ENCODE measurements at regions not wholly inside any gene's neighbourhood (a gene's known extent, or its start where the extent isn't known, plus 50 kb on each side); places are given as distances from the start of the nearest gene placed in this dataset.
"Not testable (repeated sequence)": the region's sequence is repeated elsewhere in the genome, so short reads cannot be mapped to it uniquely, and the experiment has no call there.

- no peak for DNase-seq
Observed at GRCh38 chr3:174547801-174548435, 311.2 kb upstream of the NAALADL2 start.

GRCh38 chr3:174548841-174549623 lies 310.1 kb upstream of the NAALADL2 start:
- no peak for DNase-seq

- no peak for DNase-seq
Observed at GRCh38 chr3:174581558-174581957, 277.6 kb upstream of the NAALADL2 start.

GRCh38 chr3:174583396-174583795 lies 275.7 kb upstream of the NAALADL2 start:
- DNase-seq, result no peak

GRCh38 chr3:174587137-174587536 lies 272.0 kb upstream of the NAALADL2 start:
- not testable (repeated sequence) for DNase-seq

GRCh38 chr3:174596447-174596982 lies 262.6 kb upstream of the NAALADL2 start:
- DNase-seq, result no peak

GRCh38 chr3:174598885-174599439 lies 260.2 kb upstream of the NAALADL2 start:
- no peak for DNase-seq

- DNase-seq, result no peak
Observed at GRCh38 chr3:174613173-174613572, 246.0 kb upstream of the NAALADL2 start.

- DNase-seq, result peak; percentile 21
Observed at GRCh38 chr3:174614036-174614435, 245.1 kb upstream of the NAALADL2 start.

GRCh38 chr3:174618368-174619080 lies 240.6 kb upstream of the NAALADL2 start:
- no peak for DNase-seq

GRCh38 chr3:174619239-174619638 lies 239.9 kb upstream of the NAALADL2 start:
- peak; percentile 78 for DNase-seq

- no peak for DNase-seq
Observed at GRCh38 chr3:174620138-174620537, 239.0 kb upstream of the NAALADL2 start.

GRCh38 chr3:174620855-174621472 lies 238.2 kb upstream of the NAALADL2 start:
- no peak for DNase-seq

- no peak for DNase-seq
Observed at GRCh38 chr3:174633342-174633741, 225.8 kb upstream of the NAALADL2 start.

- DNase-seq, result no peak
Observed at GRCh38 chr3:174636451-174636850, 222.7 kb upstream of the NAALADL2 start.

GRCh38 chr3:174639406-174639805 lies 219.7 kb upstream of the NAALADL2 start:
- DNase-seq, result no peak

- DNase-seq, result no peak
Observed at GRCh38 chr3:174639970-174640369, 219.2 kb upstream of the NAALADL2 start.

GRCh38 chr3:174640932-174641331 lies 218.2 kb upstream of the NAALADL2 start:
- DNase-seq, result no peak

GRCh38 chr3:174644287-174644686 lies 214.8 kb upstream of the NAALADL2 start:
- DNase-seq, result no peak

- no peak for DNase-seq
Observed at GRCh38 chr3:174651951-174652350, 207.2 kb upstream of the NAALADL2 start.

- DNase-seq, result no peak
Observed at GRCh38 chr3:174659511-174659910, 199.6 kb upstream of the NAALADL2 start.

GRCh38 chr3:174662653-174663052 lies 196.5 kb upstream of the NAALADL2 start:
- DNase-seq, result no peak

- no peak for DNase-seq
Observed at GRCh38 chr3:174667386-174667785, 191.7 kb upstream of the NAALADL2 start.

Data from NCI-H345 (cell line).